A549 (cell line): ENCODE measurements at regions not wholly inside any gene's neighbourhood (a gene's known extent, or its start where the extent isn't known, plus 50 kb on each side); places are given as distances from the start of the nearest gene placed in this dataset.
"Not testable (repeated sequence)": the region's sequence is repeated elsewhere in the genome, so short reads cannot be mapped to it uniquely, and the experiment has no call there.

Source experiments
- ATAC-seq, 2 experiments: fragments of 200-7000 bp in 1 of 2; fragments of >200 bp in 1 of 2; cut with Nextera tagmentation in 1 of 2; cut with Tn5 transposase in 1 of 2; 3 replicates each; pipeline versions ENCODE4 v1.8.0 to v1.9.1; 2018 to 2020; ENCODE audit warnings: mild to moderate bottlenecking in 1 of 2, moderate library complexity in 1 of 2
- CTCF ChIA-PET: fragments of 300-600 bp; sonication (Branson Sonifier 250); formaldehyde crosslinking; extraction: SDS; loops from one replicate; lab custom pipeline; 2021; ENCODE audit warnings: antibody characterized with exemption, inconsistent platforms; lab: Yijun Ruan, JAX
- POLR2A ChIA-PET: fragments of 350-600 bp; formaldehyde crosslinking; extraction: SDS; loops from one replicate; lab custom pipeline; 2021; ENCODE audit warnings: antibody characterized with exemption, inconsistent platforms; lab: Yijun Ruan, JAX
- DNase-seq, 2 experiments: peaks; one replicate each; pipeline versions ENCODE4 v3.0.0 to v3.0.0-alpha.2; 2011 to 2016; ENCODE audit warnings: low read depth in 1 of 2, low spot score in 1 of 2
- FAIRE-seq: peaks from 2 replicates; lab custom pipeline; 2011; peaks lifted over from hg19 to GRCh38; lab: Jason Lieb, UNC
- H3K27ac ChIP-seq, 2 experiments: fragments of >200 bp; sonication (Bioruptor Twin); formaldehyde crosslinking; 3 replicates each; pipeline ENCODE4 v1.5.1; 2016 to 2017
- H3K4me1 ChIP-seq: fragments of >200 bp; sonication (Bioruptor Twin); formaldehyde crosslinking; 3 replicates; pipeline ENCODE4 v1.6.1; 2016
- H3K4me2 ChIP-seq: fragments of >200 bp; sonication (Bioruptor Twin); formaldehyde crosslinking; 3 replicates; pipeline ENCODE4 v1.6.1; 2016
- H3K4me3 ChIP-seq: fragments of >200 bp; sonication (Bioruptor Twin); formaldehyde crosslinking; 3 replicates; pipeline ENCODE4 v1.5.1; 2016
- H3K9me3 ChIP-seq: fragments of >200 bp; sonication (Bioruptor Twin); formaldehyde crosslinking; 3 replicates; pipeline ENCODE4 v1.6.1; 2016
- BCL3 ChIP-seq: fragments of >200 bp; sonication (Bioruptor Twin); formaldehyde crosslinking; IDR thresholded peaks from 3 replicates; pipeline ENCODE4 v1.6.1; 2016
- CEBPB ChIP-seq, 2 experiments: fragments of >200 bp in 1 of 2; sonication (Bioruptor Twin) in 1 of 2; formaldehyde crosslinking in 1 of 2; IDR thresholded peaks; 2 replicates each; pipeline ENCODE4 v1.6.1; 2012 to 2016
- CHD4 ChIP-seq: fragments of 200-600 bp; sonication (generic); IDR thresholded peaks from 2 replicates; pipeline ENCODE4 v1.6.1; 2016; ENCODE audit warnings: antibody characterized with exemption, mild to moderate bottlenecking, borderline replicate concordance
- EHMT2 ChIP-seq: fragments of 200-600 bp; sonication (generic); IDR thresholded peaks from 2 replicates; pipeline ENCODE4 v1.6.1; 2016; ENCODE audit warnings: antibody characterized with exemption, low read depth, mild to moderate bottlenecking, moderate library complexity
- EP300 ChIP-seq, 2 experiments: fragments of >200 bp; sonication (Bioruptor Twin); formaldehyde crosslinking; IDR thresholded peaks; 2 replicates in 1 of 2; 3 replicates in 1 of 2; pipeline ENCODE4 v1.6.1; 2016 to 2017
- FOSL2 ChIP-seq, 2 experiments: fragments of 450-650 bp in 1 of 2; fragments of >200 bp in 1 of 2; sonication (Bioruptor Twin) in 1 of 2; formaldehyde crosslinking; IDR thresholded peaks; 2 replicates each; pipeline versions ENCODE4 v1.5.0 to v1.6.1; 2016 to 2020; ENCODE audit warnings: mild to moderate bottlenecking in 1 of 2, moderate library complexity in 1 of 2
- FOXS1 ChIP-seq: fragments of 250-450 bp; sonication (Bioruptor Pico); IDR thresholded peaks from 2 replicates; pipeline ENCODE4 v1.5.0; 2020; ENCODE audit warnings: mild to moderate bottlenecking, moderate library complexity
- GATA3 ChIP-seq: IDR thresholded peaks from 2 replicates; pipeline ENCODE4 v1.6.1; 2012; ENCODE audit warnings: borderline replicate concordance
- HES2 ChIP-seq: fragments of >200 bp; sonication (Bioruptor Twin); formaldehyde crosslinking; IDR thresholded peaks from 2 replicates; pipeline ENCODE4 v1.6.1; 2016
- HOXB13 ChIP-seq: fragments of 250-450 bp; sonication (Bioruptor Pico); IDR thresholded peaks from 2 replicates; pipeline ENCODE4 v1.5.0; 2020; ENCODE audit warnings: low read depth, mild to moderate bottlenecking, moderate library complexity
- HOXB5 ChIP-seq: fragments of 250-450 bp; sonication (Bioruptor Pico); IDR thresholded peaks from 2 replicates; pipeline ENCODE4 v1.5.0; 2020; ENCODE audit warnings: mild to moderate bottlenecking, moderate library complexity
- JUN ChIP-seq, 2 experiments: fragments of >200 bp; sonication (Bioruptor Twin); formaldehyde crosslinking; IDR thresholded peaks; 2 replicates in 1 of 2; 3 replicates in 1 of 2; pipeline ENCODE4 v1.6.1; 2016 to 2017
- JUNB ChIP-seq: fragments of >200 bp; sonication (Bioruptor Twin); formaldehyde crosslinking; IDR thresholded peaks from 2 replicates; pipeline ENCODE4 v1.6.1; 2016
- KDM5A ChIP-seq: fragments of 200-600 bp; sonication (generic); IDR thresholded peaks from 2 replicates; pipeline ENCODE4 v1.6.1; 2016; ENCODE audit warnings: antibody characterized with exemption, mild to moderate bottlenecking
- MAX ChIP-seq: IDR thresholded peaks from 2 replicates; pipeline ENCODE4 v1.6.1; 2012
- MYC ChIP-seq: IDR thresholded peaks from 2 replicates; pipeline ENCODE4 v1.6.1; 2012; ENCODE audit warnings: mild to moderate bottlenecking, inconsistent platforms, low read length, improper control_type of control experiment, borderline replicate concordance
- PBX3 ChIP-seq: IDR thresholded peaks from 2 replicates; pipeline ENCODE4 v1.6.1; 2012
- RAD21 ChIP-seq, 2 experiments: fragments of >200 bp in 1 of 2; sonication (Bioruptor Twin) in 1 of 2; formaldehyde crosslinking in 1 of 2; IDR thresholded peaks in 1 of 2; conservative IDR thresholded peaks in 1 of 2; 2 replicates in 1 of 2; 3 replicates in 1 of 2; pipeline ENCODE4 v1.6.1; 2012 to 2018; ENCODE audit warnings: inconsistent platforms in 1 of 2
- SMC3 ChIP-seq: fragments of >200 bp; sonication (Bioruptor Twin); formaldehyde crosslinking; IDR thresholded peaks from 3 replicates; pipeline ENCODE4 v1.6.1; 2018; ENCODE audit warnings: inconsistent platforms
- TFCP2L1 ChIP-seq: fragments of 250-450 bp; sonication (Bioruptor Pico); IDR thresholded peaks from 2 replicates; pipeline ENCODE4 v1.5.0; 2021; ENCODE audit warnings: mild to moderate bottlenecking
- ZFP36 ChIP-seq: fragments of 450-650 bp; IDR thresholded peaks from 2 replicates; pipeline ENCODE4 v1.6.1; 2014; ENCODE audit warnings: borderline replicate concordance; ENCODE audit not compliant: partially characterized antibody
- WGBS: methylation state at CpG from one replicate; pipeline ENCODE4 v1.1.6; 2017; ENCODE audit errors: missing lambda C conversion rate; 5-methylcytosine and 5-hydroxymethylcytosine counted together

GRCh38 chr20:1815502-1816085 lies 79.6 kb upstream of the SIRPA start:
- FAIRE-seq (no peak), ATAC-seq (no peak), DNase-seq (no peak)
- Histone ChIP-seq H3K4me1 (peaks cover 60% of the 10 kb centered on the region), H3K4me3 (no peak overlapping the region), H3K27ac (peak overlapping the region; percentile 38 to 71; a peak in 4 of 6 replicates), H3K9me3 (no peaks in the 10 kb centered on the region), H3K4me2 (peak overlapping the region; percentile 58; the same call in 2 of the 3 replicates)
- TF ChIP-seq KDM5A (no peak), PBX3 (no peak), EHMT2 (no peak), TFCP2L1 (CRISPR knock-in tag) (no peak), HOXB13 (CRISPR knock-in tag) (no peak)
- ChIA-PET CTCF (interaction anchor here (1.3 to 3.0 kb wide), 4 partner anchors 11 to 39 kb away, joined by 5 to 10 read pairs (median 5); no protein-coding TSS in a partner anchor), POLR2A (no interaction called here)
- WGBS = 94% methylated on average over 3 of the region's 3 CpGs

- Histone ChIP-seq H3K27ac (peak overlapping the region in 1 of 2 experiments; percentile 87; a peak in 2 of 6 replicates), H3K4me1 (peaks cover 67% of the 10 kb centered on the region)
- POLR2A ChIA-PET, DNase-seq, H3K4me3 ChIP-seq, H3K4me2 ChIP-seq, H3K9me3 ChIP-seq, FAIRE-seq, ATAC-seq: not testable (repeated sequence)
- WGBS = 89% methylated on average over 1 of the region's 1 CpG
- CTCF ChIA-PET = interaction anchor here (1.3 to 5.8 kb wide), 5 partner anchors 10 to 38 kb away, joined by 5 to 53 read pairs (median 6); no protein-coding TSS in a partner anchor
These were observed 80.3 kb upstream of the SIRPA start for GRCh38 chr20:1814861-1815260.

- no peak for TF ChIP-seq HOXB13 (CRISPR knock-in tag)
- TF ChIP-seq, all 56 proteins: peak for 0
These were observed 81.3 kb upstream of the SIRPA start for GRCh38 chr20:1813674-1814635.

GRCh38 chr20:1813101-1813529 lies 82.1 kb upstream of the SIRPA start:
- no peaks in the 10 kb centered on the region for H3K9me3 ChIP-seq
- peak; percentile 73 to 86 for DNase-seq
- H3K4me3 ChIP-seq = no peak overlapping the region
- ATAC-seq = peak in 1 of 2 experiments; percentile 44; a peak in 3 of 6 replicates
- CTCF ChIA-PET = interaction anchor here (0.6 to 5.8 kb wide), 12 partner anchors 9 to 382 kb away, joined by 3 to 53 read pairs (median 4); no protein-coding TSS in a partner anchor
- FAIRE-seq = peak; percentile 65
- H3K27ac ChIP-seq = peak overlapping the region; percentile 85 to 87
- peaks cover 84% of the 10 kb centered on the region for H3K4me1 ChIP-seq
- WGBS = 3% methylated on average over 7 of the region's 7 CpGs
- POLR2A ChIA-PET = interaction anchor here (0.6 to 1.3 kb wide), 3 partner anchors 16 to 328 kb away, joined by 3 to 4 read pairs (median 3); no protein-coding TSS in a partner anchor
- H3K4me2 ChIP-seq = peak overlapping the region; percentile 79
- 0 out of 2 replicates have a peak, but pooled peaks have one; percentile 28 for TF ChIP-seq PBX3
- peak; percentile 44; the same call in 1 of the 2 replicates for TF ChIP-seq MYC
- TF ChIP-seq CHD4 = no peak
- peak; percentile 18 to 51; a peak in 3 of 5 replicates for TF ChIP-seq RAD21 (conservative IDR thresholded peaks at IDR 0.05 in 1 of 2, IDR thresholded peaks at IDR 0.05 in 1 of 2)
- peak; percentile 92 for TF ChIP-seq FOSL2 (IDR thresholded peaks at IDR 0.05)
- TF ChIP-seq FOSL2 (CRISPR knock-in tag; IDR thresholded peaks at IDR 0.05) = peak; percentile 90
- TF ChIP-seq JUNB = peak; percentile 93
- no peak for TF ChIP-seq HOXB5
- peak; percentile 52; the same call in 1 of the 2 replicates for TF ChIP-seq HES2
- TF ChIP-seq JUN (IDR thresholded peaks at IDR 0.05) = peak; percentile 90 to 93; a peak in 4 of 5 replicates
- peak; percentile 35; the same call in 2 of the 3 replicates for TF ChIP-seq SMC3
- peak; percentile 80 to 81; a peak in 2 of 5 replicates for TF ChIP-seq EP300 (IDR thresholded peaks at IDR 0.05)
- TF ChIP-seq GATA3 = peak; percentile 98
- TF ChIP-seq ZFP36 = no peak
- TF ChIP-seq CEBPB (IDR thresholded peaks at IDR 0.05) = peak; percentile 86 to 95
- TF ChIP-seq BCL3 = peak; percentile 90; the same call in 1 of the 3 replicates
- peak; percentile 11; the same call in 1 of the 2 replicates for TF ChIP-seq FOXS1 (CRISPR knock-in tag)
- peak; percentile 83 for TF ChIP-seq MAX

More at GRCh38 chr20:1813674-1814635, 81.3 kb upstream of the SIRPA start:
- DNase-seq (no peak), FAIRE-seq (no peak), ATAC-seq (no peak)
- CTCF ChIA-PET = interaction anchor here (0.6 to 5.8 kb wide), 11 partner anchors 8 to 383 kb away, joined by 3 to 53 read pairs (median 5); no protein-coding TSS in a partner anchor
- peak overlapping the region; percentile 63 to 87 for H3K27ac ChIP-seq
- H3K4me1 ChIP-seq = peaks cover 76% of the 10 kb centered on the region
- WGBS = 90% methylated on average over 13 of the region's 13 CpGs
- H3K4me3 ChIP-seq = no peak overlapping the region
- POLR2A ChIA-PET = interaction anchor here (0.6 to 1.3 kb wide), 2 partner anchors 15 to 83 kb away, joined by 3 read pairs; no protein-coding TSS in a partner anchor
- H3K9me3 ChIP-seq = no peaks in the 10 kb centered on the region
- H3K4me2 ChIP-seq = peak overlapping the region; percentile 79
